ENCODE measurements at regions not wholly inside any gene's neighbourhood (a gene's known extent, or its start where the extent isn't known, plus 50 kb on each side); places are given as distances from the start of the nearest gene placed in this dataset.

DNA sequence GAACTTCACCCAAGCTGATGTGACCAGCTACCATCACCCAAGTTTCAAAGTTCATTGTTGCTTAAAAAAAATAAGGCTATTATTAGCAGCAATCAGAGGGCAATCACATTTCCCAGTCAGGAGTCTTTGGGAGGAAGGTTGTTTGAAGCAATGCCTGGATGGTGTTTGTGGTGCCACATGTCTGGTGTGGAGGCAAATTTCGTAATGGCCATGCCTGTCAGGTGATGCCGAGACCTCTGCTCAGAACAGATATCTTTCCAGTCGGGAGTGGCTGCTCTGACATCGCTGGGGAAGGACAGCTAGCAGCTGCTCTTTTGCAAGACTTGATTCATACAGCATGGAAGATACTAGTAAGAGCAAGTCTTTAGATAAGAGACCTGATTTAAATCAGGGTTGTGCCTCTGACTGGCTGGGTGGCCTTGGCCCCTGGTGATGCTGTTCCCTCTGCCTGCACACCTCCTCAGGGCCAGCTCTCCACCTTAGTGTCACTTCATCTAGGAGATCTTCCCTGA is 187.8 kb upstream of the JUN start:
- TF ChIP-seq ZBTB7A (IDR thresholded peaks at IDR 0.05; ENCODE audit: low read depth), result no peak
- TF ChIP-seq RAD21 (IDR thresholded peaks at IDR 0.05; ENCODE audit: low read depth), result no peak
- TF ChIP-seq, protein P1, sequence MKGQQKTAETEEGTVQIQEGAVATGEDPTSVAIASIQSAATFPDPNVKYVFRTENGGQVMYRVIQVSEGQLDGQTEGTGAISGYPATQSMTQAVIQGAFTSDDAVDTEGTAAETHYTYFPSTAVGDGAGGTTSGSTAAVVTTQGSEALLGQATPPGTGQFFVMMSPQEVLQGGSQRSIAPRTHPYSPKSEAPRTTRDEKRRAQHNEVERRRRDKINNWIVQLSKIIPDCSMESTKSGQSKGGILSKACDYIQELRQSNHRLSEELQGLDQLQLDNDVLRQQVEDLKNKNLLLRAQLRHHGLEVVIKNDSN (IDR thresholded peaks at IDR 0.05), result no peak
- TF ChIP-seq, protein P2, sequence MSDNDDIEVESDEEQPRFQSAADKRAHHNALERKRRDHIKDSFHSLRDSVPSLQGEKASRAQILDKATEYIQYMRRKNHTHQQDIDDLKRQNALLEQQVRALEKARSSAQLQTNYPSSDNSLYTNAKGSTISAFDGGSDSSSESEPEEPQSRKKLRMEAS (IDR thresholded peaks at IDR 0.05), result no peak
- no peak for TF ChIP-seq CREB1 (IDR thresholded peaks at IDR 0.05; ENCODE audit: low read depth)
- TF ChIP-seq YY1 (IDR thresholded peaks at IDR 0.05; ENCODE audit: low read depth), result no peak
- TF ChIP-seq FOXM1 (IDR thresholded peaks at IDR 0.05; ENCODE audit: borderline replicate concordance, low read depth), result no peak
- TF ChIP-seq CEBPB (IDR thresholded peaks at IDR 0.05), result no peak
- TF ChIP-seq TAF1 (IDR thresholded peaks at IDR 0.05; ENCODE audit: low read depth), result no peak
- TF ChIP-seq EP300 (IDR thresholded peaks at IDR 0.05; ENCODE audit: borderline replicate concordance), result no peak
- no peak for TF ChIP-seq TCF12 (IDR thresholded peaks at IDR 0.05; ENCODE audit: low read depth)
- no peak for TF ChIP-seq NFIC (IDR thresholded peaks at IDR 0.05)
- TF ChIP-seq EGR1 (IDR thresholded peaks at IDR 0.05), result no peak
- TF ChIP-seq, protein P3, sequence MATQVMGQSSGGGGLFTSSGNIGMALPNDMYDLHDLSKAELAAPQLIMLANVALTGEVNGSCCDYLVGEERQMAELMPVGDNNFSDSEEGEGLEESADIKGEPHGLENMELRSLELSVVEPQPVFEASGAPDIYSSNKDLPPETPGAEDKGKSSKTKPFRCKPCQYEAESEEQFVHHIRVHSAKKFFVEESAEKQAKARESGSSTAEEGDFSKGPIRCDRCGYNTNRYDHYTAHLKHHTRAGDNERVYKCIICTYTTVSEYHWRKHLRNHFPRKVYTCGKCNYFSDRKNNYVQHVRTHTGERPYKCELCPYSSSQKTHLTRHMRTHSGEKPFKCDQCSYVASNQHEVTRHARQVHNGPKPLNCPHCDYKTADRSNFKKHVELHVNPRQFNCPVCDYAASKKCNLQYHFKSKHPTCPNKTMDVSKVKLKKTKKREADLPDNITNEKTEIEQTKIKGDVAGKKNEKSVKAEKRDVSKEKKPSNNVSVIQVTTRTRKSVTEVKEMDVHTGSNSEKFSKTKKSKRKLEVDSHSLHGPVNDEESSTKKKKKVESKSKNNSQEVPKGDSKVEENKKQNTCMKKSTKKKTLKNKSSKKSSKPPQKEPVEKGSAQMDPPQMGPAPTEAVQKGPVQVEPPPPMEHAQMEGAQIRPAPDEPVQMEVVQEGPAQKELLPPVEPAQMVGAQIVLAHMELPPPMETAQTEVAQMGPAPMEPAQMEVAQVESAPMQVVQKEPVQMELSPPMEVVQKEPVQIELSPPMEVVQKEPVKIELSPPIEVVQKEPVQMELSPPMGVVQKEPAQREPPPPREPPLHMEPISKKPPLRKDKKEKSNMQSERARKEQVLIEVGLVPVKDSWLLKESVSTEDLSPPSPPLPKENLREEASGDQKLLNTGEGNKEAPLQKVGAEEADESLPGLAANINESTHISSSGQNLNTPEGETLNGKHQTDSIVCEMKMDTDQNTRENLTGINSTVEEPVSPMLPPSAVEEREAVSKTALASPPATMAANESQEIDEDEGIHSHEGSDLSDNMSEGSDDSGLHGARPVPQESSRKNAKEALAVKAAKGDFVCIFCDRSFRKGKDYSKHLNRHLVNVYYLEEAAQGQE (IDR thresholded peaks at IDR 0.05; ENCODE audit: low read depth), result no peak
- no peak for TF ChIP-seq TEAD4 (IDR thresholded peaks at IDR 0.05)

DNA sequence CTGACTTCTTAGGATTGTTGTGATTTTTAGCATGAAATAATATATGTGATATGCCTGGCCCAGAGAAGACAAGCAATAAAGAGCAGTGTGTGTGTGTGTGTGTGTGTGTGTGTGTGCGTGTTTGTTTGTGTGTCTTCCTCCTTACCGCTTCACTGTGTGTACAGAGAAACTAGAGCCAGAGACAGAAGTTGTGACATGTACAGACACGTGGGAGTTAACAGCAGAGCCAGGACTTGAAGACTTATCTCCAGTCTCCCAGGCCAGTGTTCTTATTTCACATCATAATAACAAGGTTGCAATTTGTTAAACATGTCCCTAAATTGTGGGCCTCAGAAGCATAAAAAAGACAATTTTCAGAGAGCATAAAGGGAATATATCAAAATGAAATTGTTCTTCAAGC is 192.0 kb upstream of the JUN start:
- TF ChIP-seq FOXM1 (IDR thresholded peaks at IDR 0.05; ENCODE audit: borderline replicate concordance, low read depth) (no peak), TAF1 (IDR thresholded peaks at IDR 0.05; ENCODE audit: low read depth) (no peak), EGR1 (IDR thresholded peaks at IDR 0.05) (no peak), YY1 (IDR thresholded peaks at IDR 0.05; ENCODE audit: low read depth) (no peak), ZBTB7A (IDR thresholded peaks at IDR 0.05; ENCODE audit: low read depth) (no peak), CREB1 (IDR thresholded peaks at IDR 0.05; ENCODE audit: low read depth) (no peak)

DNA sequence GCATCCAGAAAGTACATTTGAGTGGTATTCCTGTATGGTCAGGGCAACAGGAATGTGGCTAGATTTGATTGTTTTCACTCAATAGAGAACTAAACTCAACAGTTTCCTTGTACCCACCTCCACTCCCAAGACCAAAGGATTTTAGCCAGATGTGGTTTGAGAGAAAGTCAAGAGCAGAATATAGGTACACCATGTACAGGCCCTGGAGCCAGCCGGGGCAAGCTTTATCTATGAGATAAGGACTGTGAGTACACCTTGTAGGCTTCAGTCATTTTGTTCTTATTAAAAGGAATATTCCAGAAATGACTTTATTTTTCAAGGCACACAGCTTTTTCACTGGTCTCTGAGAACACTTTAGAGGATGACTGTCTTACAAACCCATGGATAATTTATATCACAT is 192.4 kb upstream of the JUN start:
- TF ChIP-seq, protein P2 (IDR thresholded peaks at IDR 0.05), result no peak
- TF ChIP-seq, protein P3 (IDR thresholded peaks at IDR 0.05; ENCODE audit: low read depth), result no peak
- TF ChIP-seq FOXM1 (IDR thresholded peaks at IDR 0.05; ENCODE audit: borderline replicate concordance, low read depth) (no peak), TCF12 (IDR thresholded peaks at IDR 0.05; ENCODE audit: low read depth) (no peak), TAF1 (IDR thresholded peaks at IDR 0.05; ENCODE audit: low read depth) (no peak), TEAD4 (IDR thresholded peaks at IDR 0.05) (no peak), CREB1 (IDR thresholded peaks at IDR 0.05; ENCODE audit: low read depth) (no peak), YY1 (IDR thresholded peaks at IDR 0.05; ENCODE audit: low read depth) (no peak), EP300 (IDR thresholded peaks at IDR 0.05; ENCODE audit: borderline replicate concordance) (no peak), EGR1 (IDR thresholded peaks at IDR 0.05) (no peak), NFIC (IDR thresholded peaks at IDR 0.05) (no peak), CEBPB (IDR thresholded peaks at IDR 0.05) (no peak), ZBTB7A (IDR thresholded peaks at IDR 0.05; ENCODE audit: low read depth) (no peak), RAD21 (IDR thresholded peaks at IDR 0.05; ENCODE audit: low read depth) (no peak)
- TF ChIP-seq, protein P1 (IDR thresholded peaks at IDR 0.05), result no peak

DNA sequence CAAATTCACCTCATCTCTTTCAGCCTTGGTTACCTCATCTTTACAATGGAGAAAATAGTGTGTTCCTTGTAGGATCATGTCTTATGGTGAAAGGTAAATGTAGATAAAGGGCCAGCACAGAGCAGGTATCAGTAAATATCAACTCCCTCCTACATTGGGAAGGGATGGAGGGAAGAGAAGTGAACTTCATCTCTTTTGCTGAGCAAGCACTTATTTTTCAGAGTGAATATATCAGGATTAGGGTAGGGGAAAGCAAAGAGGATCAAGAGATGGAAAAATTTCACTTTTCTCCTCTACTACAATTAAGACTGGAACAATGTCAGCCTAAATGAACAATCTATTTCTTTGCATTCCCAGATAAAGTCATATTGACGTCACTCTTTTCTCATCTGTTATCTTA is 193.8 kb upstream of the JUN start:
- TF ChIP-seq NFIC (IDR thresholded peaks at IDR 0.05) (no peak), EGR1 (IDR thresholded peaks at IDR 0.05) (no peak)

DNA sequence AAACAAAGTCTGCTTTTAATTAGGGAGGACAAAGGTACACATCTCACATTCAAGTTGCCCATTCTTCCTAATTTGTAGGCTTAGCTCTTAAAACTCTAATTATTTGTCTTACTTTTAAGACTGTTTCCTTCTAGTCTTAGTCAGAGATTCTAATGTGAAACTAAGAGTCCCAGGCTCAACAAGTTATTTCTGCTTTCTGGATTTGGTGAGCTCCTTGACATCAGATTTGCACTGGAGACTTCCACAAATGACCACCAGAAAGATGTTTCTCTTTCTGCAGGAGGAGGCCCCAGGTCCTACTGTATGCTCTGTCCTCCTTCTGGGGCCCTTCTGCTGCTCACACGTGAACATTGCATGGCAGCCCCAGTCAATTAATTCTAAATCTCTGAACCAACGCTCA is 194.2 kb upstream of the JUN start:
- TF ChIP-seq TCF12 (IDR thresholded peaks at IDR 0.05; ENCODE audit: low read depth), result no peak
- TF ChIP-seq CEBPB (IDR thresholded peaks at IDR 0.05), result no peak
- no peak for TF ChIP-seq TEAD4 (IDR thresholded peaks at IDR 0.05)
- no peak for TF ChIP-seq TAF1 (IDR thresholded peaks at IDR 0.05; ENCODE audit: low read depth)
- TF ChIP-seq ZBTB7A (IDR thresholded peaks at IDR 0.05; ENCODE audit: low read depth), result no peak
- TF ChIP-seq YY1 (IDR thresholded peaks at IDR 0.05; ENCODE audit: low read depth), result no peak
- no peak for TF ChIP-seq EP300 (IDR thresholded peaks at IDR 0.05; ENCODE audit: borderline replicate concordance)
- TF ChIP-seq, protein P2 (IDR thresholded peaks at IDR 0.05), result no peak
- TF ChIP-seq, protein P1 (IDR thresholded peaks at IDR 0.05), result no peak

Measured in Ishikawa (cell line).